Activated CD4-positive, alpha-beta T cell treated with anti-CD3 and anti-CD28 coated beads, Interleukin-2, amount 50 U/mL, for 16 hours (primary cell): ENCODE measurements at regions not wholly inside any gene's neighbourhood (a gene's known extent, or its start where the extent isn't known, plus 50 kb on each side); places are given as distances from the start of the nearest gene placed in this dataset.

ENCODE experiments used
- DNase-seq: peaks from one replicate; pipeline ENCODE4 v3.0.0-alpha.2; 2020

DNA sequence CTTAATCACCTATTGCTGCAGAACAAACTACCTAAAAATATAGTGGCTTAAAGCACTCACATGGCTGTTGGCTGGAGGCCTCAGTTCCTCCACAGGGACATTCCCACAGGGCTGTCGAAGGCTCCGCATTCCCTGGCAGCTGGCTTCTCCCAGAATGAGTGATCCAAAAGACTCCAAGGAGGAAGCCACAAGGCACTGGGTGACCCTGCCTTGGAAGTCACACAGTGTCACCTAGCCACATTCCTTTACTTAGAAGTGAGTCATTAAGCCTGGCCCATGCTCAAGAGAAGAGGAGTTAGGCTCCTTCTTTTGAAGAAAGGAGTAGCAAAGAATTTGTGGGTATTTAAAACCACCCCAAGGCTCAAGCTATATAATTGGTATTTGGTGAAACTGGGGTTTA, 63.9 kb upstream of the MAP1LC3B2 start:
- DNase-seq = no peak

GRCh38 chr12:116497051-116497591, 62.1 kb upstream of the MAP1LC3B2 start:
- DNase-seq = no peak

GRCh38 chr12:116498471-116498870, 60.7 kb upstream of the MAP1LC3B2 start:
- DNase-seq = no peak

- no peak for DNase-seq
Observed at GRCh38 chr12:116502141-116502725, 56.9 kb upstream of the MAP1LC3B2 start.

DNA sequence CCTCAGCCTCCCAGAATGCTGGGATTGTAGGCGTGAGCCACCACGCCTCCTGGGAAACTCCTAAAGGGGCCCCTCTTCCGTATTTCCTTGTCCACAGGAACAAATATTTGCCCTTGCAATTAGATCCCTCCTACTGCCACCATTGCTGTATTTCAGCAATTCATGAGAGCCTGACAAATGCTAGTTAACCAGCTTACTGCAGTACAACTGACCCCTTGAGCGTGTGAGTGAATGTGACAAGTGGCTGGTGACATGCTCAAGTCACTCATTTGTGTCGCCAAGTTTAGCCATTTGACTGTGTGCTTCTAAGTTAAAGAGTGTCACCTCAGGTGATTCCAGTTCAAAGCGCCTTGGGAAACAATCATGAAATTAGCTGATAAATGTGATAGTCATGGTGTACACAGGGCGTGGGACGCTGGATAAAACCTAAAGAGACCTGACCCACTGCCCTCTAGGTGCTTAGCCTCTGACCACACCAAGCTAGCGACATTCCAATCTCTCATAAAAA, 56.1 kb upstream of the MAP1LC3B2 start:
- no peak for DNase-seq

DNA sequence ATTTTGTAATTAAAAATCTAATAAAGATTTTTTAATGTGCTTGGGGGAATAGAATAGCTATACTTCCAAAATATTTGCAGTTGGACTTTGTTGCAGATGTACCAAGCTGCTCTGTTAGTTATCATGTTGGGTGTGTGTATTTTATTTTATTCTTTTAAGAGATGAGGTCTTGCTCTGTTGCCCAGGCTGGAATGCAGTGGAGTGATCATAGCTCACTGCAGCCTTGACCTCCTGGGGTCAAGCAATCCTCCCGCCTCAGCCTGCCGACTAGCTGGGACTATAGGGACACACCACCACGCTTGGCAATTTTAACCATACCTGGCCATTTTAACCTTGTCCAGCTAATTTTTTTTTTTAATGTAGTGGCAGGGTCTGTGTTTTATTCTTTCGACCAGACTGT, 54.7 kb upstream of the MAP1LC3B2 start:
- DNase-seq = no peak

GRCh38 chr12:116506697-116507064, 52.5 kb upstream of the MAP1LC3B2 start:
- DNase-seq = no peak

DNA sequence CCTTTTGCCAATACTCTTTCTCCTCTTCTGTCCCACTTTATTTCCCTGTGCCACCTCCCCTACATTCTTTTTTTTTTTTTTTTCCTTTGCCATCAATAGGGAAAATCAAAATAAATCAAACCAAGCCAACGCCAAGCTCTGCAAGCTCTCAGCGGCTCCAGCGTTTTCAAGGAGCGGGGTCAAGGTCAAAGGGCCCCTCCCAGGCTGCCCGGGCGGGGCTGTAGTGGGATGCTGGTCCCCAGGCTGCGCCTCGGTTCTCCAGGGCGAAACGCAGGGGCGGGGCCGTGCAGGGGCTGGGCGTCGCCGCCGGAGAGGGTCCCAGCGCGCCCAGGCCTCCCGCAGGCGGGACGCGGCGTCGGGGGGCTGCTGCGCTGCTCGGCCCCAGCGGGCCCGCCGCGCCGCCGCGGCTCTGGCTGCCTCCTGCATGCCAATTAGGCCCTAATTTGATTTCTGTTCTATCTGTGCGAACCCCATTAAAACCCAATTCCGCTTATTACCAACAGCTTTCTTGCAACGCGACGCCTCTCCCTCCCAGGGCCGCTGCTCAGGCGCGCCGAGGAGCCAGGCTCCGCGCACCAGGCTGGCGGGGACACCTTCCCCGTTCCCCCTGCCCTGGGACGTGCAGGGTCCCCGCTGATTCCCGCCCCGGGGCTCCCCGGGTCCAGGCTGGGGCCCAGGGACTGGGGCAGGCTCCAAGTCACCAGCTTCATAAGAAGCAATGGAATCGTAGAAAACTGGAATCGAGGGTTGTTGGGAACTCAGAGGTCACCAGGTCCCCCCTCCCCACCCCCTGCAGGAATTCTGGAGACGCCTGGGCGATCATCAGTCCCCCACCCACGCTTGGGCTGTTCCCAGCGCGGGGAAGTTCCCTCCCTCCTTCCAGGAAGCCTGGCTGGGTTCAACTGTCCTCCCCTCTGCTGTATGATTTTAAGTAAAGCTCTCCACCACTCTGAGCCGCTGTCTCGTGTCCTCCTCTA, 50.7 kb upstream of the MAP1LC3B2 start:
- no peak for DNase-seq
